ENCODE measurements at regions not wholly inside any gene's neighbourhood (a gene's known extent, or its start where the extent isn't known, plus 50 kb on each side); places are given as distances from the start of the nearest gene placed in this dataset.

DNA sequence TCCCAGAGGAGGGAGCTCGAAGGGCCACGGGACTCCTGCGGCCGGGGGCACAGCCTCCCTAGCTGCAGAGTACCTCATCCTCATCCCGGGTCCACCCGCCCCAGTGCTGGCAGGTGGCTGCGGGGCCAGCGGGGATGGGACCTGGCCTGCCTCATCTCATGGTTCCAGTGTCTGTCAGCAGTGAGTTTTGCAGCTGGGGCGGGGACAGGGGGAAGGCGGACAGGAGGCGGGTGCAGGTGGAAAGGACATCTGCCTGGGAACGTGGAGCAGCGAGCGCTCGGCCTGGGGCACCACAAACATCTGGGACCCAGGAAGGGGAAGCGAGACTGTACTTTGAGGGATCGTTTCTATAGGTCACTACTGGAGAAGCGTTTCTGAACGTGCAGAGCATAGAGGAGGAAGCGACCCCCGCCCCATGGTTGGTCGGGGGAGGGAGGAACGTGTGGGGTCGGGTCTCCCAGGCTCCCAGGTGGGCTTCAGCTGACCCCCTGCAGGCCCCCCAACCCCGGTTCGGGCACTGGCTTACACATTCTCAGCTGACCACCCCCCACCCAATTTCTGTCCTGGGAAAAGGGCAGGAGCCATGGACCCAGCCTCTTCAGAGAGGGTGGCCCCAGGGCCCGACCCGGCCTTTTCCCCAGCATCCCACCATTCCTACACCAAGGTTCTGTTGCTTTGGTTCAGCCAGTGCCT is 56.5 kb upstream of the NOTCH1 start:
- no peak for TF ChIP-seq CTCF (conservative IDR thresholded peaks at IDR 0.05 in 1 of 2, IDR thresholded peaks at IDR 0.05 in 1 of 2; ENCODE audit: extremely low read depth in 1 of 2, insufficient read depth in 1 of 2, low read depth in 1 of 2, low read length in 2 of 2)
- TF ChIP-seq EZH2 (IDR thresholded peaks at IDR 0.05; ENCODE audit: borderline replicate concordance, low read length), result no peak
